LNCAP (cell line): ENCODE measurements at regions not wholly inside any gene's neighbourhood (a gene's known extent, or its start where the extent isn't known, plus 50 kb on each side); places are given as distances from the start of the nearest gene placed in this dataset.

ENCODE experiments used
- TF ChIP-seq, protein P1 (sequence below): fragments of 450-650 bp; IDR thresholded peaks from 2 replicates; pipeline ENCODE4 v1.5.1; 2017; ENCODE audit warnings: mild to moderate bottlenecking

DNA sequence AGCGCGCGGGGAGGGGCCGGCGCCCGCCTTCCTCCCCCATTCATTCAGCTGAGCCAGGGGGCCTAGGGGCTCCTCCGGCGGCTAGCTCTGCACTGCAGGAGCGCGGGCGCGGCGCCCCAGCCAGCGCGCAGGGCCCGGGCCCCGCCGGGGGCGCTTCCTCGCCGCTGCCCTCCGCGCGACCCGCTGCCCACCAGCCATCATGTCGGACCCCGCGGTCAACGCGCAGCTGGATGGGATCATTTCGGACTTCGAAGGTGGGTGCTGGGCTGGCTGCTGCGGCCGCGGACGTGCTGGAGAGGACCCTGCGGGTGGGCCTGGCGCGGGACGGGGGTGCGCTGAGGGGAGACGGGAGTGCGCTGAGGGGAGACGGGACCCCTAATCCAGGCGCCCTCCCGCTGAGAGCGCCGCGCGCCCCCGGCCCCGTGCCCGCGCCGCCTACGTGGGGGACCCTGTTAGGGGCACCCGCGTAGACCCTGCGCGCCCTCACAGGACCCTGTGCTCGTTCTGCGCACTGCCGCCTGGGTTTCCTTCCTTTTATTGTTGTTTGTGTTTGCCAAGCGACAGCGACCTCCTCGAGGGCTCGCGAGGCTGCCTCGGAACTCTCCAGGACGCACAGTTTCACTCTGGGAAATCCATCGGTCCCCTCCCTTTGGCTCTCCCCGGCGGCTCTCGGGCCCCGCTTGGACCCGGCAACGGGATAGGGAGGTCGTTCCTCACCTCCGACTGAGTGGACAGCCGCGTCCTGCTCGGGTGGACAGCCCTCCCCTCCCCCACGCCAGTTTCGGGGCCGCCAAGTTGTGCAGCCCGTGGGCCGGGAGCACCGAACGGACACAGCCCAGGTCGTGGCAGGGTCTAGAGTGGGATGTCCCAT is 232.8 kb downstream of the SEC14L1 start:
- TF ChIP-seq, protein P1, sequence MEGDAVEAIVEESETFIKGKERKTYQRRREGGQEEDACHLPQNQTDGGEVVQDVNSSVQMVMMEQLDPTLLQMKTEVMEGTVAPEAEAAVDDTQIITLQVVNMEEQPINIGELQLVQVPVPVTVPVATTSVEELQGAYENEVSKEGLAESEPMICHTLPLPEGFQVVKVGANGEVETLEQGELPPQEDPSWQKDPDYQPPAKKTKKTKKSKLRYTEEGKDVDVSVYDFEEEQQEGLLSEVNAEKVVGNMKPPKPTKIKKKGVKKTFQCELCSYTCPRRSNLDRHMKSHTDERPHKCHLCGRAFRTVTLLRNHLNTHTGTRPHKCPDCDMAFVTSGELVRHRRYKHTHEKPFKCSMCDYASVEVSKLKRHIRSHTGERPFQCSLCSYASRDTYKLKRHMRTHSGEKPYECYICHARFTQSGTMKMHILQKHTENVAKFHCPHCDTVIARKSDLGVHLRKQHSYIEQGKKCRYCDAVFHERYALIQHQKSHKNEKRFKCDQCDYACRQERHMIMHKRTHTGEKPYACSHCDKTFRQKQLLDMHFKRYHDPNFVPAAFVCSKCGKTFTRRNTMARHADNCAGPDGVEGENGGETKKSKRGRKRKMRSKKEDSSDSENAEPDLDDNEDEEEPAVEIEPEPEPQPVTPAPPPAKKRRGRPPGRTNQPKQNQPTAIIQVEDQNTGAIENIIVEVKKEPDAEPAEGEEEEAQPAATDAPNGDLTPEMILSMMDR = no peak

DNA sequence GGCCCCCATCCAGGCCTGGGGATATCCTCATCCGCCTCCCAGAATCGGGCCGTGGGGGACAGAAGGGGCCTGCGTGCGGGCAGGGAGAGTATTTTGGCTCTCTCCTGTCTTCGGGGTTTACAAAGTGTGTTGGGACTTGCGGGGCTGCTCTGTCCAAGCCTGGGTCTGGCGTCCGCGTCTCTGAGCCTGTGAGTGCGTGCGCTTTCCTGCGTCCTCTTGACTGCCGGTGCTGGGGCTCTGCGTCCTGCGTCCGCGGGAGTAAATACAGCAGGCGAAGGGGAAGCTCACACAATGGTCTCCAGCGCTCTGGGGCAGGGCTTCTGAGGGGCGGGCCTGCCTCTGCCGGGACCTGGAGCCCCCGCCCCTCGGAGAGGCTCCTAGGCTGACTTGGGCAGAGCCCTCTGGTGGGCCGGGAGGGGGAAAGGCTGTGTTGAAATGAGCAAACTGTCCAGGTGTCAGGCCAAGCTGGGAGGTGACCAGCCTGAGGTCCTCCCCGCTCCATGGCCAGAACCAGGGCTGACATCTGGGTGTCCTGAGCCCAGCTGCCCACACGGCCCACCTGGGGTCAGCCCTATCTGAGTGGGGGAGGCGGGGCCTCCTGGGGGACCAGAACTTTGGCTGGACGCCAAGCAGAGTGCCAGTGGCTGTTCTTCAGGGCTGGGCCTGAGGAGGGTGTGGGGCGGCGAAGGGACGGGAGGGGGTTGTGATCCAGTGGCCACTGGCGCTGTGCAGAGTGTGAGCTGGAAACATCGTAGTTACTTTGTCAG is 233.6 kb downstream of the SEC14L1 start:
- TF ChIP-seq, protein P1 = no peak

DNA sequence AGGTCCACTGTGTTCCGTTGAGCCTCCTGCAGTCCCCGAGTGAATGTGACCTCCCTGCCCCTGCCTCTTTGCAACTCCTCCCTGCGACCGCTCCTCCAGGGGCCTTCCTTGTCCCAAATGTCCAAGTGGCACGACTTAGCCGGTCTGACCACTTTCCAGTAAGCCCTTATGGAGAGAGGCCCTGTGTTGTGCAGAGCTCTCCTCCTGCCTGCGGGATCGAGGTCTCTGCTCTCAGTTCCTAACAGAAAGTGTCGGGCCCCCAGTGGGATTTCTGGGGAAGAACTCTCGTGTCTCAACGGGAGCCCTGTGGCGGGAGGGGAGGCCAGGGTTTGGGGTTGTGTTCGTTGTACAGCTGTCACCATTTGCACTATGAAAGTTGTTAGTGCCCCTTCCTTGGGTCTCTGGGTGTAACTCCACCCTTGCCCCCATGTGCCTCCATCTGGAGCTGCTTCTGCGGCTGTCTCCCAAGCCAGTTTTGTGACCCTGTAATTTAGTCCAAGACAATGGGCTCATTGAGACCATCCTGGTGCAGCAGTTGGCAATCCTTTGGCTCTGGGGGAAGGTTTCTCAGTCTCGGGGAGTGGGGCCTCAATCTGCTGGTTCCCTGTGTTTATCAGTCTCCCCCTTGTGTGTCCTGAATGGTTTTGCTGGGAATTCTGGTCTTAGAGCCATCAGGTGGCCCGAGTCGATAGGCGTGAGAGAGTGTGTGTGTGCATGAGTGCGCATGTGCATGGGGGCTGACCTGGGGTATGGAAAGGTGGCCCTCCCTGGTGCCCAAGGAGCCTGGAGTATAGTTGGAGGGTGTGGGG is 234.5 kb downstream of the SEC14L1 start:
- TF ChIP-seq, protein P1 = no peak

DNA sequence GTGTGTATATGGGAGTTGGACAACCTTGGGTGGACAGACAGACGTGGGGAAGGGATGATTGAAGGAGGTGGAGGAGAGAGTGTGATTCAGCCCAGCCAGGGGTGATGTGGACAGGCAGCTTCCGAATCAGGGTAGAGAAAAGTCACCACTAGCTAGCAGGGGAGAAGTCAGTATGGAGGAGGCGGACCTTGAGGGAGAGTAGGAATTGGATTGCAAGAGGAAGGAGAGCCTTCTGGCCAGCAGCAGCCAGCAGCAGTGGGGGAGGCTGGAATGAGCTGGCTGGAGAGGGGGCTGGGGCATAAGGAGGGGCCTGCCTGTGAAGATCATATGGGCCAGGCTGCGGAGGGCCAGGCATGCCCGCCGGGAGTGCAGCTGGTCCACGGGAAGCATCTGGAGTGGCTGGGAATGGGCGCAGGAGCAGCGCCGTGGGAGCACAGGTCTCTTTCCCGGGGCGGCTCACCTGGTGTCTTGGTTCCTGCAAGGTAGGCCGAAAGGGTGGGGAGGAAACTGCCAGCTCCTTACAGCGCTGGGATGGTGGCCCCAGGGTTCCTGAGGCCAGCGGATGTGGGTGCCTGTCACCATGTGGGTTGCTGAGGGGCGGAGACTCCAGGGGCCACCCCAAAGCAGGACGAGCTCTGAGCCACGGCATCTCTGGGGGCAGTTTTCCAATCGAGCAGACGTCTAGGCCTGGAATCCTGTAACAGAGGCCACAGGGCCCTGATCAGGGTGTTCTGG is 235.3 kb downstream of the SEC14L1 start:
- TF ChIP-seq, protein P1 = no peak

DNA sequence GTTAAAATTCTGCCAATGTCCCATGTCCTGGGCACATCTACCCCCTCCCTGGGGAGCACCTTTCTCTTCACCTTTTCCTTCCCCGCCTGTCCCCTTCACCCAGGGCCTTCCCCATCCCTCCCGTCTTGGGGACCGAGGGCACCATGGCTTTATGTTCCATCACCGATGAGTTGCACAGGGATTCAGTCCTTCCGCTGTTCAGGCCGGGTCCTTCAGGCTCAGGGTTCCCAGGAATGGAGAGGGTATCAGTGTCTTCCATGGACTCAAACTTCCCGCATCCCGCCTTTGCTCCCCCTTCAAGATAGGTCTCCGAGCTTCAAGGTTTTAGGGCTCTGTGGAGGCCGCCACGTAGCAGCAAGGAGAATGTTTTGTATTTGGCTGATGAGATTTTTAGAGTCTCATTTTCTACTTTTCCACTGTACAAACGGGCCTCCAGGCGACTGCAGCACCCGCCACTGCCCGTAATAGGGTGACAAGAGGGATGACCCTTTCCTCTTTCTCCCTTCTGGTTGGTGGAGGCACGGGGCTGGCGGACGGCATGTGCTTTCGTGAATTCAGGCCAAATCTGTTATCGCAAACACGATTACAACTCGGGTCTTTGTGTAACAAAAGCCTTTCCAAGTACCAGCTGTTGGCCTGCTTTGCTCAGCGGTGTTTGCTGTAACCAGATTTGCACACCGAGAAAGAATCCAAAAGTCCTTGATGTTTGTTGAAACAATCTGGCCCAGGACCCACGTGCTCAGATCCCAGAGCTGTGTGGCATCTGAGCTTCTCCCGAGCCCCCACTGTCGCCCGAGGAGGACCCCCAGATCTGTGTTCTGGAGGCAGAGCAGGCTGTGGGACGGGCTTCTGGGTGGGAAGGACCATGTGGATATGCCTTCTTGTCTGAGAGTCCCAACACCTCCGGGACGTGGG is 236.3 kb downstream of the SEC14L1 start:
- TF ChIP-seq, protein P1 = no peak

DNA sequence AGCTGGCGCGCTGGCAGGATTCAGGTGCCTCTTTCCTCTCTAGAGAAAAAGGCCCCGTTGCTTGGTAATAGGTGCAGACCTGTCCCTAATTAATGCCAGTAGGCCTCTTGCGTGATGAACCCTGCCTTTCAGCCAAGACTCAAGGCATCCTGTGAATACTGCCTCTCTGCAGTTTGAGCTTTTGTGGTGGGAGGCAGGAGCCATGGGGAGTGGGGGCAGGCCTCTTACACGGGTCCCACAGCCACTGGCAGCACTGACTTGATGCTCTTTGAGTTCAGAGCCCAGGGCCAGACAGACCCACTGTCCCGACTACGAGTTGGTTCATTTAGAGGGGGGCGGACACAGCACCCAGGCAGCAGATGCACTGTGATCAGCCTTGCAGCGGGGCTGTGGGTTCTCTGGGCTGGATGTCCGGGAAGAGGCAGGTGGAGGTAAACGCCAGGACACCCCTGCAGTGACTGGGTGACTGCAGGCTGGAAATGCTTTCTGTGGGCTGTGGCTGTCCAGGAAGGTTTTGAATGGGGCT is 237.0 kb downstream of the SEC14L1 start:
- TF ChIP-seq, protein P1 = no peak
